ENCODE measurements at regions not wholly inside any gene's neighbourhood (a gene's known extent, or its start where the extent isn't known, plus 50 kb on each side); places are given as distances from the start of the nearest gene placed in this dataset.

GRCh38 chr20:50434653-50435396, 75.4 kb upstream of the PTPN1 start:
- Histone ChIP-seq H2BK12ac (ENCODE audit: low read length) (no peak overlapping the region), H2AK5ac (ENCODE audit: low read length) (no peak overlapping the region), H4K8ac (ENCODE audit: low read depth, low read length) (no peak overlapping the region), H3K4me1 (ENCODE audit: control insufficient read depth in 1 of 2, insufficient read depth in 2 of 2, low read length in 2 of 2) (peaks cover 11% of the 10 kb centered on the region in 2 experiments), H3K27me3 (ENCODE audit: insufficient read depth, low read length) (no peaks in the 10 kb centered on the region), H3K14ac (ENCODE audit: low read length) (no peak overlapping the region), H3K4me3 (ENCODE audit: low read depth, low read length) (no peak overlapping the region), H3K4ac (ENCODE audit: low read depth, low read length) (no peak overlapping the region), H3K18ac (ENCODE audit: low read length) (no peak overlapping the region), H3K27ac (ENCODE audit: low read depth, low read length) (no peak overlapping the region), H3K4me2 (ENCODE audit: low read length) (no peak overlapping the region), H3K36me3 (ENCODE audit: control insufficient read depth in 1 of 2, insufficient read depth in 2 of 2, low read length in 2 of 2) (no peaks in the 10 kb centered on the region), H3K79me2 (ENCODE audit: control insufficient read depth, insufficient read depth, low read length, poor library complexity) (no peaks in the 10 kb centered on the region), H3K9me3 (ENCODE audit: insufficient read depth, low read depth, low read length) (no peaks in the 10 kb centered on the region), H4K91ac (ENCODE audit: low read depth, low read length) (no peak overlapping the region), H2BK5ac (ENCODE audit: low read depth, low read length, poor library complexity) (no peak overlapping the region), H2BK120ac (ENCODE audit: insufficient read depth, low read length, poor library complexity) (no peak overlapping the region), H2AFZ (ENCODE audit: insufficient read depth, low read length, poor library complexity) (no peak overlapping the region), H3K23ac (ENCODE audit: low read length) (no peak overlapping the region), H3K79me1 (ENCODE audit: low read length) (peaks cover 4% of the 10 kb centered on the region), H3K9ac (ENCODE audit: low read length) (no peak overlapping the region), H4K12ac (ENCODE audit: low read depth, low read length) (no peak overlapping the region)
- no CpG with 5 or more reads among the region's 6 CpGs for WGBS (ENCODE audit: extremely low coverage, insufficient coverage, insufficient read length)
- no peak for DNase-seq

DNA sequence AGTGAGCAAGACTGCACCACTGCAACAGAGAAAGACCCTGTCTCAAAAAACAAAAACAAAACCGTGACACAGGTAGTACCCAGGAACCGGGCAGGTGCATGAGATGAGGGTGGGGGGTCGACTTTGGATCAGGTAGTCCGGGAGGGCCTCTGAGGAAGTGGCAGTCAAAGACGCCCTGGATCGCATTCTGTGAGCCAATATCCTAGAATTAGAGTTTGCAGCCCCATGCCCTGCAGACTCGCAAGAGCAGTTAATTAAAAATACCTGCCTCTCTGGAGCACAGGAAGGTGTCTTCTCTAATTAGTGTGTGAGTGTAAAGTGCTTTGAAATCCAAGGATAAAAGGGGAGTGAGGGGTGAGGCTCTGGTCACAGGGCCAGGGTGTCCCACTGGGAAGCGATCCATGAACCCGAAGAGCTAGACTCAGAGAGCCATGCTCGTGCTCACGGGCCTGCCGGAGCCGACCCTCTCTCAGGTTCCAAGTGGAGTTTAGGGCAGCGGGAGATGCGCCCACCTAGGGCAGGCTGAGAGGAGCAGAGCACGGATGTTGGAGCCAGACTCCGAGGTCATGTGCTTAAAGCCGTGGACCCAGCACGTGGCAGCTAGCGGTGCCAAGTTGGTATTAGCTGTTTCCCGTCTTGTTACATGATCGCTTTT, 74.7 kb upstream of the PTPN1 start:
- DNase-seq: no peak
- peak overlapping the region; percentile 52 for H2AK5ac ChIP-seq (ENCODE audit: low read length)
- no peak overlapping the region for H2BK120ac ChIP-seq (ENCODE audit: insufficient read depth, low read length, poor library complexity)
- no peak overlapping the region for H2BK5ac ChIP-seq (ENCODE audit: low read depth, low read length, poor library complexity)
- peak overlapping the region; percentile 44 for H2BK12ac ChIP-seq (ENCODE audit: low read length)
- no CpG with 5 or more reads among the region's 22 CpGs for WGBS (ENCODE audit: extremely low coverage, insufficient coverage, insufficient read length)
- H3K14ac ChIP-seq (ENCODE audit: low read length): peak overlapping the region; percentile 1
- H3K4me1 ChIP-seq (ENCODE audit: control insufficient read depth in 1 of 2, insufficient read depth in 2 of 2, low read length in 2 of 2): peaks cover 11% of the 10 kb centered on the region in 2 experiments
- no peaks in the 10 kb centered on the region for H3K27me3 ChIP-seq (ENCODE audit: insufficient read depth, low read length)
- no peak overlapping the region for H4K12ac ChIP-seq (ENCODE audit: low read depth, low read length)
- no peaks in the 10 kb centered on the region for H3K9me3 ChIP-seq (ENCODE audit: insufficient read depth, low read depth, low read length)
- no peak overlapping the region for H3K27ac ChIP-seq (ENCODE audit: low read depth, low read length)
- H3K4ac ChIP-seq (ENCODE audit: low read depth, low read length): no peak overlapping the region
- no peak overlapping the region for H4K91ac ChIP-seq (ENCODE audit: low read depth, low read length)
- H2AFZ ChIP-seq (ENCODE audit: insufficient read depth, low read length, poor library complexity): no peak overlapping the region
- peaks cover 4% of the 10 kb centered on the region for H3K79me1 ChIP-seq (ENCODE audit: low read length)
- no peak overlapping the region for H3K9ac ChIP-seq (ENCODE audit: low read length)
- no peak overlapping the region for H3K23ac ChIP-seq (ENCODE audit: low read length)
- no peaks in the 10 kb centered on the region for H3K36me3 ChIP-seq (ENCODE audit: control insufficient read depth in 1 of 2, insufficient read depth in 2 of 2, low read length in 2 of 2)
- no peak overlapping the region for H3K4me2 ChIP-seq (ENCODE audit: low read length)
- no peak overlapping the region for H3K18ac ChIP-seq (ENCODE audit: low read length)
- H4K8ac ChIP-seq (ENCODE audit: low read depth, low read length): no peak overlapping the region
- no peaks in the 10 kb centered on the region for H3K79me2 ChIP-seq (ENCODE audit: control insufficient read depth, insufficient read depth, low read length, poor library complexity)
- no peak overlapping the region for H3K4me3 ChIP-seq (ENCODE audit: low read depth, low read length)

GRCh38 chr20:50436052-50436656, 74.0 kb upstream of the PTPN1 start:
- Histone ChIP-seq H3K9ac (ENCODE audit: low read length) (no peak overlapping the region), H2BK120ac (ENCODE audit: insufficient read depth, low read length, poor library complexity) (peak overlapping the region; percentile 12), H3K79me2 (ENCODE audit: control insufficient read depth, insufficient read depth, low read length, poor library complexity) (no peaks in the 10 kb centered on the region), H2AK5ac (ENCODE audit: low read length) (no peak overlapping the region), H3K18ac (ENCODE audit: low read length) (no peak overlapping the region), H3K4me1 (ENCODE audit: control insufficient read depth in 1 of 2, insufficient read depth in 2 of 2, low read length in 2 of 2) (peaks cover 11 to 14% of the 10 kb centered on the region in 2 experiments), H4K8ac (ENCODE audit: low read depth, low read length) (no peak overlapping the region), H2BK12ac (ENCODE audit: low read length) (peak overlapping the region; percentile 44), H3K79me1 (ENCODE audit: low read length) (peaks cover 4% of the 10 kb centered on the region), H3K4me2 (ENCODE audit: low read length) (no peak overlapping the region), H3K27me3 (ENCODE audit: insufficient read depth, low read length) (no peaks in the 10 kb centered on the region), H3K9me3 (ENCODE audit: insufficient read depth, low read depth, low read length) (no peaks in the 10 kb centered on the region), H2BK5ac (ENCODE audit: low read depth, low read length, poor library complexity) (no peak overlapping the region), H3K23ac (ENCODE audit: low read length) (no peak overlapping the region), H3K4me3 (ENCODE audit: low read depth, low read length) (no peak overlapping the region), H3K14ac (ENCODE audit: low read length) (no peak overlapping the region), H4K12ac (ENCODE audit: low read depth, low read length) (no peak overlapping the region), H2AFZ (ENCODE audit: insufficient read depth, low read length, poor library complexity) (no peak overlapping the region), H3K27ac (ENCODE audit: low read depth, low read length) (no peak overlapping the region), H4K91ac (ENCODE audit: low read depth, low read length) (peak overlapping the region; percentile 51), H3K36me3 (ENCODE audit: control insufficient read depth in 1 of 2, insufficient read depth in 2 of 2, low read length in 2 of 2) (no peaks in the 10 kb centered on the region), H3K4ac (ENCODE audit: low read depth, low read length) (no peak overlapping the region)
- WGBS (ENCODE audit: extremely low coverage, insufficient coverage, insufficient read length): no CpG with 5 or more reads among the region's 6 CpGs
- DNase-seq: no peak

- Histone ChIP-seq H3K4me2 (ENCODE audit: low read length) (no peak overlapping the region), H3K79me2 (ENCODE audit: control insufficient read depth, insufficient read depth, low read length, poor library complexity) (no peaks in the 10 kb centered on the region), H3K27ac (ENCODE audit: low read depth, low read length) (no peak overlapping the region), H3K36me3 (ENCODE audit: control insufficient read depth in 1 of 2, insufficient read depth in 2 of 2, low read length in 2 of 2) (no peaks in the 10 kb centered on the region), H3K4ac (ENCODE audit: low read depth, low read length) (no peak overlapping the region), H2BK5ac (ENCODE audit: low read depth, low read length, poor library complexity) (peak overlapping the region; percentile 42), H3K9me3 (ENCODE audit: insufficient read depth, low read depth, low read length) (no peaks in the 10 kb centered on the region), H3K9ac (ENCODE audit: low read length) (no peak overlapping the region), H2BK120ac (ENCODE audit: insufficient read depth, low read length, poor library complexity) (peak overlapping the region; percentile 12), H3K14ac (ENCODE audit: low read length) (no peak overlapping the region), H2AFZ (ENCODE audit: insufficient read depth, low read length, poor library complexity) (no peak overlapping the region), H3K27me3 (ENCODE audit: insufficient read depth, low read length) (no peaks in the 10 kb centered on the region), H3K4me1 (ENCODE audit: control insufficient read depth in 1 of 2, insufficient read depth in 2 of 2, low read length in 2 of 2) (peaks cover 11 to 15% of the 10 kb centered on the region in 2 experiments), H2AK5ac (ENCODE audit: low read length) (no peak overlapping the region), H3K79me1 (ENCODE audit: low read length) (peaks cover 4% of the 10 kb centered on the region), H4K8ac (ENCODE audit: low read depth, low read length) (no peak overlapping the region), H3K4me3 (ENCODE audit: low read depth, low read length) (no peak overlapping the region), H3K18ac (ENCODE audit: low read length) (no peak overlapping the region), H4K12ac (ENCODE audit: low read depth, low read length) (no peak overlapping the region), H4K91ac (ENCODE audit: low read depth, low read length) (no peak overlapping the region), H2BK12ac (ENCODE audit: low read length) (peak overlapping the region; percentile 63), H3K23ac (ENCODE audit: low read length) (no peak overlapping the region)
- no peak for DNase-seq
- no CpG with 5 or more reads among the region's 8 CpGs for WGBS (ENCODE audit: extremely low coverage, insufficient coverage, insufficient read length)
Measured at GRCh38 chr20:50436696-50437095, 73.5 kb upstream of the PTPN1 start.
